ENCODE measurements at regions not wholly inside any gene's neighbourhood (a gene's known extent, or its start where the extent isn't known, plus 50 kb on each side); places are given as distances from the start of the nearest gene placed in this dataset.

- H3K4me3 ChIP-seq (ENCODE audit: low read length), result no peak overlapping the region
- TF ChIP-seq ZNF274 (IDR thresholded peaks at IDR 0.05; ENCODE audit: low read depth, low read length), result no peak
These were observed 201.6 kb upstream of the SOX9 start for GRCh38 chr17:71919186-71919585.

GRCh38 chr17:71919896-71920295 is 200.9 kb upstream of the SOX9 start:
- no peak for TF ChIP-seq ZNF274 (IDR thresholded peaks at IDR 0.05; ENCODE audit: low read depth, low read length)
- H3K4me3 ChIP-seq (ENCODE audit: low read length), result no peak overlapping the region

- TF ChIP-seq ZNF274 (IDR thresholded peaks at IDR 0.05; ENCODE audit: low read depth, low read length), result no peak
- no peak overlapping the region for H3K4me3 ChIP-seq (ENCODE audit: low read length)
These were observed 199.0 kb upstream of the SOX9 start for GRCh38 chr17:71921796-71922195.

GRCh38 chr17:71922439-71922838 is 198.4 kb upstream of the SOX9 start:
- H3K4me3 ChIP-seq (ENCODE audit: low read length), result no peak overlapping the region
- TF ChIP-seq ZNF274 (IDR thresholded peaks at IDR 0.05; ENCODE audit: low read depth, low read length), result no peak

- no peak overlapping the region for H3K4me3 ChIP-seq (ENCODE audit: low read length)
- TF ChIP-seq ZNF274 (IDR thresholded peaks at IDR 0.05; ENCODE audit: low read depth, low read length), result no peak
These were observed 193.9 kb upstream of the SOX9 start for GRCh38 chr17:71926746-71927398.

GRCh38 chr17:71933306-71933705 is 187.5 kb upstream of the SOX9 start:
- H3K4me3 ChIP-seq (ENCODE audit: low read length), result no peak overlapping the region
- no peak for TF ChIP-seq ZNF274 (IDR thresholded peaks at IDR 0.05; ENCODE audit: low read depth, low read length)

- no peak overlapping the region for H3K4me3 ChIP-seq (ENCODE audit: low read length)
- TF ChIP-seq ZNF274 (IDR thresholded peaks at IDR 0.05; ENCODE audit: low read depth, low read length), result no peak
These were observed 186.3 kb upstream of the SOX9 start for GRCh38 chr17:71934520-71934919.

- H3K4me3 ChIP-seq (ENCODE audit: low read length), result no peak overlapping the region
- no peak for TF ChIP-seq ZNF274 (IDR thresholded peaks at IDR 0.05; ENCODE audit: low read depth, low read length)
These were observed 185.5 kb upstream of the SOX9 start for GRCh38 chr17:71935341-71935740.

- no peak for TF ChIP-seq ZNF274 (IDR thresholded peaks at IDR 0.05; ENCODE audit: low read depth, low read length)
- no peak overlapping the region for H3K4me3 ChIP-seq (ENCODE audit: low read length)
These were observed 183.8 kb upstream of the SOX9 start for GRCh38 chr17:71936977-71937376.

GRCh38 chr17:71937914-71938313 is 182.9 kb upstream of the SOX9 start:
- H3K4me3 ChIP-seq (ENCODE audit: low read length), result no peak overlapping the region
- TF ChIP-seq ZNF274 (IDR thresholded peaks at IDR 0.05; ENCODE audit: low read depth, low read length), result no peak

- TF ChIP-seq ZNF274 (IDR thresholded peaks at IDR 0.05; ENCODE audit: low read depth, low read length), result no peak
- no peak overlapping the region for H3K4me3 ChIP-seq (ENCODE audit: low read length)
These were observed 182.3 kb upstream of the SOX9 start for GRCh38 chr17:71938340-71939010.

- TF ChIP-seq ZNF274 (IDR thresholded peaks at IDR 0.05; ENCODE audit: low read depth, low read length), result no peak
- H3K4me3 ChIP-seq (ENCODE audit: low read length), result no peak overlapping the region
These were observed 178.9 kb upstream of the SOX9 start for GRCh38 chr17:71941920-71942319.

- no peak overlapping the region for H3K4me3 ChIP-seq (ENCODE audit: low read length)
- no peak for TF ChIP-seq ZNF274 (IDR thresholded peaks at IDR 0.05; ENCODE audit: low read depth, low read length)
These were observed 178.2 kb upstream of the SOX9 start for GRCh38 chr17:71942626-71943025.

- TF ChIP-seq ZNF274 (IDR thresholded peaks at IDR 0.05; ENCODE audit: low read depth, low read length), result no peak
- no peak overlapping the region for H3K4me3 ChIP-seq (ENCODE audit: low read length)
These were observed 172.0 kb upstream of the SOX9 start for GRCh38 chr17:71948703-71949422.

GRCh38 chr17:71959154-71959553 is 161.7 kb upstream of the SOX9 start:
- H3K4me3 ChIP-seq (ENCODE audit: low read length), result no peak overlapping the region
- no peak for TF ChIP-seq ZNF274 (IDR thresholded peaks at IDR 0.05; ENCODE audit: low read depth, low read length)

All from GM08714 (cell line).